Stimulated activated naive CD8-positive, alpha-beta T cell treated with anti-CD3 and anti-CD28 coated beads, Interleukin-15, Interleukin-2, amounts not matched to agents 100 ng/mL and 50 ng/mL, for 24 hours (primary cell): ENCODE measurements at regions not wholly inside any gene's neighbourhood (a gene's known extent, or its start where the extent isn't known, plus 50 kb on each side); places are given as distances from the start of the nearest gene placed in this dataset.
"Not testable (repeated sequence)": the region's sequence is repeated elsewhere in the genome, so short reads cannot be mapped to it uniquely, and the experiment has no call there.

Experiments
- H3K27ac Mint-ChIP-seq: one replicate; pipeline ENCODE4 v1.8.0; 2021; ENCODE audit warnings: mild to moderate bottlenecking, mixed read lengths
- H3K27me3 Mint-ChIP-seq: one replicate; pipeline ENCODE4 v1.8.0; 2021; ENCODE audit warnings: mixed read lengths
- H3K36me3 Mint-ChIP-seq: one replicate; pipeline ENCODE4 v1.8.0; 2021; ENCODE audit warnings: low read depth, mixed read lengths
- H3K4me1 Mint-ChIP-seq: one replicate; pipeline ENCODE4 v1.8.0; 2021; ENCODE audit warnings: low read depth, mixed read lengths
- H3K4me3 Mint-ChIP-seq: one replicate; pipeline ENCODE4 v1.8.0; 2021; ENCODE audit warnings: mild to moderate bottlenecking, mixed read lengths
- H3K9me3 Mint-ChIP-seq: one replicate; pipeline ENCODE4 v1.8.0; 2021; ENCODE audit warnings: mixed read lengths

- no peak overlapping the region for H3K27ac Mint-ChIP-seq
- no peaks in the 10 kb centered on the region for H3K4me1 Mint-ChIP-seq
- no peaks in the 10 kb centered on the region for H3K9me3 Mint-ChIP-seq
- H3K4me3 Mint-ChIP-seq, result no peak overlapping the region
- H3K27me3 Mint-ChIP-seq, result peaks cover 18% of the 10 kb centered on the region
- H3K36me3 Mint-ChIP-seq, result no peaks in the 10 kb centered on the region
Measured at GRCh38 chr2:235212501-235213158, 260.8 kb downstream of the SH3BP4 start.

GRCh38 chr2:235215248-235215647, 263.4 kb downstream of the SH3BP4 start:
- Mint-ChIP-seq H3K27ac (no peak overlapping the region), H3K27me3 (peaks cover 26% of the 10 kb centered on the region), H3K4me3 (no peak overlapping the region), H3K4me1 (no peaks in the 10 kb centered on the region), H3K9me3 (no peaks in the 10 kb centered on the region), H3K36me3 (no peaks in the 10 kb centered on the region)

GRCh38 chr2:235216901-235217300, 265.1 kb downstream of the SH3BP4 start:
- no peaks in the 10 kb centered on the region for H3K36me3 Mint-ChIP-seq
- no peak overlapping the region for H3K4me3 Mint-ChIP-seq
- H3K27me3 Mint-ChIP-seq, result peaks cover 26% of the 10 kb centered on the region
- H3K27ac Mint-ChIP-seq, result no peak overlapping the region
- H3K4me1 Mint-ChIP-seq, result no peaks in the 10 kb centered on the region
- no peaks in the 10 kb centered on the region for H3K9me3 Mint-ChIP-seq

- no peaks in the 10 kb centered on the region for H3K4me1 Mint-ChIP-seq
- H3K4me3 Mint-ChIP-seq, result no peak overlapping the region
- H3K27me3 Mint-ChIP-seq, result peaks cover 29% of the 10 kb centered on the region
- H3K36me3 Mint-ChIP-seq, result no peaks in the 10 kb centered on the region
- no peak overlapping the region for H3K27ac Mint-ChIP-seq
- H3K9me3 Mint-ChIP-seq, result no peaks in the 10 kb centered on the region
Measured at GRCh38 chr2:235217846-235218245, 266.0 kb downstream of the SH3BP4 start.

GRCh38 chr2:235218486-235218907, 266.7 kb downstream of the SH3BP4 start:
- Mint-ChIP-seq H3K4me3 (no peak overlapping the region), H3K9me3 (no peaks in the 10 kb centered on the region), H3K36me3 (no peaks in the 10 kb centered on the region), H3K27ac (no peak overlapping the region), H3K27me3 (peaks cover 26% of the 10 kb centered on the region), H3K4me1 (no peaks in the 10 kb centered on the region)

GRCh38 chr2:235219048-235219447, 267.2 kb downstream of the SH3BP4 start:
- Mint-ChIP-seq H3K36me3 (no peaks in the 10 kb centered on the region), H3K4me1 (no peaks in the 10 kb centered on the region), H3K27ac (no peak overlapping the region), H3K9me3 (no peaks in the 10 kb centered on the region), H3K27me3 (peaks cover 30% of the 10 kb centered on the region), H3K4me3 (no peak overlapping the region)

GRCh38 chr2:235220331-235220730, 268.5 kb downstream of the SH3BP4 start:
- Mint-ChIP-seq H3K27me3 (peaks cover 30% of the 10 kb centered on the region), H3K4me3 (no peak overlapping the region), H3K4me1 (no peaks in the 10 kb centered on the region), H3K9me3 (no peaks in the 10 kb centered on the region), H3K36me3 (no peaks in the 10 kb centered on the region), H3K27ac (no peak overlapping the region)

- Mint-ChIP-seq H3K9me3 (no peaks in the 10 kb centered on the region), H3K36me3 (no peaks in the 10 kb centered on the region), H3K4me1 (no peaks in the 10 kb centered on the region), H3K4me3 (no peak overlapping the region), H3K27ac (no peak overlapping the region), H3K27me3 (peaks cover 17% of the 10 kb centered on the region)
Measured at GRCh38 chr2:235223011-235223410, 270.8 kb upstream of the AGAP1 start.

- Mint-ChIP-seq H3K9me3 (no peaks in the 10 kb centered on the region), H3K27ac (no peak overlapping the region), H3K27me3 (peaks cover 15% of the 10 kb centered on the region), H3K4me3 (no peak overlapping the region), H3K4me1 (no peaks in the 10 kb centered on the region), H3K36me3 (no peaks in the 10 kb centered on the region)
Measured at GRCh38 chr2:235224410-235224809, 269.4 kb upstream of the AGAP1 start.

GRCh38 chr2:235225261-235225660, 268.6 kb upstream of the AGAP1 start:
- peaks cover 20% of the 10 kb centered on the region for H3K27me3 Mint-ChIP-seq
- no peaks in the 10 kb centered on the region for H3K9me3 Mint-ChIP-seq

GRCh38 chr2:235227590-235227989, 266.3 kb upstream of the AGAP1 start:
- Mint-ChIP-seq H3K4me1 (no peaks in the 10 kb centered on the region), H3K4me3 (no peak overlapping the region), H3K9me3 (no peaks in the 10 kb centered on the region), H3K27ac (no peak overlapping the region), H3K36me3 (no peaks in the 10 kb centered on the region), H3K27me3 (peaks cover 30% of the 10 kb centered on the region)

More at GRCh38 chr2:235225261-235225660, 268.6 kb upstream of the AGAP1 start:
- Mint-ChIP-seq H3K36me3 (no peaks in the 10 kb centered on the region), H3K27ac (no peak overlapping the region), H3K4me1 (no peaks in the 10 kb centered on the region), H3K4me3 (no peak overlapping the region)

GRCh38 chr2:235228422-235228821, 265.4 kb upstream of the AGAP1 start:
- not testable (repeated sequence) for H3K9me3 Mint-ChIP-seq, H3K4me3 Mint-ChIP-seq, H3K36me3 Mint-ChIP-seq, H3K27ac Mint-ChIP-seq, H3K4me1 Mint-ChIP-seq
- peaks cover 30% of the 10 kb centered on the region for H3K27me3 Mint-ChIP-seq

- Mint-ChIP-seq H3K9me3 (no peaks in the 10 kb centered on the region), H3K27ac (no peak overlapping the region), H3K27me3 (peaks cover 27% of the 10 kb centered on the region), H3K4me3 (no peak overlapping the region), H3K4me1 (no peaks in the 10 kb centered on the region), H3K36me3 (no peaks in the 10 kb centered on the region)
Measured at GRCh38 chr2:235229236-235229635, 264.6 kb upstream of the AGAP1 start.

GRCh38 chr2:235230821-235231601, 262.8 kb upstream of the AGAP1 start:
- Mint-ChIP-seq H3K27me3 (peaks cover 27% of the 10 kb centered on the region), H3K36me3 (no peaks in the 10 kb centered on the region), H3K4me3 (no peak overlapping the region), H3K9me3 (no peaks in the 10 kb centered on the region), H3K4me1 (peaks cover 2% of the 10 kb centered on the region), H3K27ac (no peak overlapping the region)

GRCh38 chr2:235232449-235233433, 261.1 kb upstream of the AGAP1 start:
- H3K9me3 Mint-ChIP-seq, result no peaks in the 10 kb centered on the region
- H3K36me3 Mint-ChIP-seq, result no peaks in the 10 kb centered on the region
- H3K27me3 Mint-ChIP-seq, result peaks cover 34% of the 10 kb centered on the region
- H3K27ac Mint-ChIP-seq, result no peak overlapping the region
- H3K4me1 Mint-ChIP-seq, result peaks cover 5% of the 10 kb centered on the region
- H3K4me3 Mint-ChIP-seq, result no peak overlapping the region
